Keratinocyte (primary cell): ENCODE measurements at regions not wholly inside any gene's neighbourhood (a gene's known extent, or its start where the extent isn't known, plus 50 kb on each side); places are given as distances from the start of the nearest gene placed in this dataset.

Source experiments
- DNase-seq: peaks from one replicate; pipeline ENCODE4 v3.0.0-alpha.2; 2011; ENCODE audit warnings: low read depth, missing footprints, low spot score
- FAIRE-seq: peaks from 2 replicates; lab custom pipeline; 2011; peaks lifted over from hg19 to GRCh38; lab: Jason Lieb, UNC
- H2AFZ ChIP-seq: 2 replicates; pipeline ENCODE4 v1.6.0; 2012; ENCODE audit warnings: low read length, control low read depth, inconsistent platforms; ENCODE audit not compliant: control insufficient read depth
- H3K27ac ChIP-seq: 2 replicates; pipeline ENCODE4 v1.5.1; 2011; ENCODE audit warnings: low read length; ENCODE audit not compliant: control insufficient read depth, insufficient read depth
- H3K27me3 ChIP-seq: 3 replicates; pipeline ENCODE4 v1.6.0; 2011; ENCODE audit warnings: low read length; ENCODE audit not compliant: control insufficient read depth, insufficient read depth; ENCODE audit errors: extremely low read depth
- H3K36me3 ChIP-seq, 2 experiments: 2 replicates in 1 of 2; 3 replicates in 1 of 2; pipeline ENCODE4 v1.5.1; 2011; ENCODE audit warnings: low read length in 2 of 2, mild to moderate bottlenecking in 1 of 2; ENCODE audit not compliant: control insufficient read depth in 2 of 2, insufficient read depth in 2 of 2; ENCODE audit errors: extremely low read depth in 1 of 2
- H3K4me1 ChIP-seq: 3 replicates; pipeline ENCODE4 v1.5.1; 2011; ENCODE audit warnings: low read length; ENCODE audit not compliant: control insufficient read depth, insufficient read depth; ENCODE audit errors: extremely low read depth
- H3K4me2 ChIP-seq: 3 replicates; pipeline ENCODE4 v1.6.0; 2011; ENCODE audit warnings: low read depth, low read length; ENCODE audit not compliant: control insufficient read depth, insufficient read depth; ENCODE audit errors: extremely low read depth
- H3K4me3 ChIP-seq, 3 experiments: fragments of 200-600 bp in 1 of 3; sonication (generic) in 1 of 3; 2 replicates in 2 of 3; 3 replicates in 1 of 3; pipeline ENCODE4 v1.5.1; 2011 to 2016; ENCODE audit warnings: low read length in 3 of 3, mild to moderate bottlenecking in 3 of 3, control low read depth in 2 of 3, inconsistent platforms in 1 of 3, low read depth in 1 of 3, mixed read lengths in 1 of 3, mixed run types in 1 of 3, moderate library complexity in 1 of 3; ENCODE audit not compliant: control insufficient read depth in 2 of 3, insufficient read depth in 2 of 3; ENCODE audit errors: extremely low read depth in 1 of 3
- H3K79me2 ChIP-seq: 2 replicates; pipeline ENCODE4 v1.6.0; 2012; ENCODE audit warnings: low read length; ENCODE audit not compliant: control insufficient read depth, insufficient read depth
- H3K9ac ChIP-seq: 3 replicates; pipeline ENCODE4 v1.6.0; 2011; ENCODE audit warnings: low read length; ENCODE audit not compliant: control insufficient read depth, insufficient read depth; ENCODE audit errors: extremely low read depth
- H3K9me1 ChIP-seq: 3 replicates; pipeline ENCODE4 v1.6.0; 2011; ENCODE audit warnings: low read length; ENCODE audit not compliant: control insufficient read depth, insufficient read depth; ENCODE audit errors: extremely low read depth
- H3K9me3 ChIP-seq: 2 replicates; pipeline ENCODE4 v1.5.1; 2012; ENCODE audit warnings: low read depth, low read length; ENCODE audit not compliant: control insufficient read depth
- H4K20me1 ChIP-seq: 3 replicates; pipeline ENCODE4 v1.6.0; 2011; ENCODE audit warnings: low read length; ENCODE audit not compliant: control insufficient read depth, insufficient read depth; ENCODE audit errors: extremely low read depth
- CTCF ChIP-seq, 3 experiments: IDR thresholded peaks in 1 of 3; conservative IDR thresholded peaks in 1 of 3; optimal IDR thresholded peaks in 1 of 3; 2 replicates in 2 of 3; 3 replicates in 1 of 3; pipeline versions ENCODE3 to v1.5.1; 2011; ENCODE audit warnings: low read length in 3 of 3, mild to moderate bottlenecking in 3 of 3, moderate library complexity in 2 of 3, control low read depth in 1 of 3, inconsistent platforms in 1 of 3; ENCODE audit not compliant: insufficient read depth in 2 of 3; ENCODE audit errors: extremely low read depth in 1 of 3
- EZH2 ChIP-seq: IDR thresholded peaks from one replicate; pipeline ENCODE4 v1.6.1; 2012; ENCODE audit warnings: inconsistent platforms, mild to moderate bottlenecking, low read length, moderate library complexity
- dilution Hi-C: fragments of 300-500 bp; cut with MboI; formaldehyde crosslinking; loops from one replicate; pipeline ENCODE4 v1.7.0; 2020; ENCODE audit warnings: low sequenced_read_pairs; ENCODE audit not compliant: extremely low pct_ligation_motif_present

DNA sequence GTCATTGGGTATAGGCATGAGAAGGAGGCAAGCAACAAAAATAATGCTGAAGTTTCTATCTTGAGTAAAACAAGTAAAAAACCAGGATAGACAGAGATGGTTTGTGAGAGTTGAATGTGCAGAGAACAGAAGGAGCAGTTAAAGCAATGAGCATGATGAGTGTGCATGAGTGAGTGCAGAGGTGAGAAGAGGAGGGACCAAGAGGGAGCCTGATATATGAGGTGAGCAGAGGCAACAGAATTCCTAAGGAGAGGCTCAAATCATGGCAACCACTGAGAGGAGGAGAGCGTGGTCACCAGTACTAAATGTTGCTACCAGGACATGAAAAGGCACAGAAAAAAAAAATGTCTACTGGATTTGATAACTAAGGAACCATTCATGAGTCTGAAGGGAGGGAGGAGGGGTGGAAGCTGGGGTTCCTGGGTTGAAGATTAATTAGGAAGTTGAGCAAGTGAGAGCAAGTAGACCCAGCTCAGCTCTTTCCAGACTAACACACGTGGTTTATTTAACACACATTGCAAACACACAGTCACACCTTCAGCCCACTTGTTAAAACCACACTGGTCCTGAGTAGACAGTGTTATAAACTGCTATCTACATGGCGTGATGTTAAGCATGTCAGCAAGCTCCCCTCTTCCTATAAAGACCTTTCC is 69.0 kb upstream of the IQCM start:
- no peaks in the 10 kb centered on the region for H3K36me3 ChIP-seq
- DNase-seq (no peak), FAIRE-seq (no peak)
- no peaks in the 10 kb centered on the region for H4K20me1 ChIP-seq
- no peak overlapping the region for H3K4me2 ChIP-seq
- H3K4me3 ChIP-seq, result no peak overlapping the region
- H3K79me2 ChIP-seq, result no peaks in the 10 kb centered on the region
- no peak for TF ChIP-seq EZH2
- TF ChIP-seq CTCF (optimal IDR thresholded peaks at IDR 0.05 in 1 of 3, IDR thresholded peaks at IDR 0.05 in 1 of 3, conservative IDR thresholded peaks at IDR 0.05 in 1 of 3; ENCODE audit: extremely low read depth in 1 of 3, insufficient read depth in 2 of 3, low read length in 3 of 3), result no peak
- no peak overlapping the region for H3K27ac ChIP-seq
- H3K9ac ChIP-seq, result no peak overlapping the region
- H3K9me3 ChIP-seq, result no peaks in the 10 kb centered on the region
- H3K9me1 ChIP-seq, result no peaks in the 10 kb centered on the region
- dilution Hi-C loops, result no loop called here
- H2AFZ ChIP-seq, result no peak overlapping the region
- no peaks in the 10 kb centered on the region for H3K4me1 ChIP-seq
- H3K27me3 ChIP-seq, result no peaks in the 10 kb centered on the region

GRCh38 chr4:149885896-149886295 is 70.3 kb upstream of the IQCM start:
- Histone ChIP-seq H3K9me1 (no peaks in the 10 kb centered on the region), H4K20me1 (no peaks in the 10 kb centered on the region), H3K9me3 (no peaks in the 10 kb centered on the region), H3K4me1 (no peaks in the 10 kb centered on the region), H3K4me2 (no peak overlapping the region), H3K27ac (no peak overlapping the region), H2AFZ (no peak overlapping the region), H3K9ac (no peak overlapping the region), H3K79me2 (no peaks in the 10 kb centered on the region), H3K4me3 (no peak overlapping the region), H3K27me3 (no peaks in the 10 kb centered on the region), H3K36me3 (no peaks in the 10 kb centered on the region)
- FAIRE-seq, result no peak
- no peak for DNase-seq
- no peak for TF ChIP-seq CTCF (optimal IDR thresholded peaks at IDR 0.05 in 1 of 3, IDR thresholded peaks at IDR 0.05 in 1 of 3, conservative IDR thresholded peaks at IDR 0.05 in 1 of 3; ENCODE audit: extremely low read depth in 1 of 3, insufficient read depth in 2 of 3, low read length in 3 of 3)
- no peak for TF ChIP-seq EZH2
- dilution Hi-C loops, result no loop called here
